CD4-positive, alpha-beta memory T cell (primary cell): ENCODE measurements at regions not wholly inside any gene's neighbourhood (a gene's known extent, or its start where the extent isn't known, plus 50 kb on each side); places are given as distances from the start of the nearest gene placed in this dataset.
"Not testable (repeated sequence)": the region's sequence is repeated elsewhere in the genome, so short reads cannot be mapped to it uniquely, and the experiment has no call there.

Experiments
- CTCF ChIA-PET: fragments of 350-600 bp; sonication (Branson Sonifier 250); formaldehyde crosslinking; loops from one replicate; lab custom pipeline; 2021; ENCODE audit warnings: inconsistent platforms; ENCODE audit not compliant: partially characterized antibody; lab: Charles Lee
- POLR2A ChIA-PET: fragments of 350-600 bp; sonication (Branson Sonifier 250); formaldehyde crosslinking; loops from one replicate; lab custom pipeline; 2021; ENCODE audit not compliant: partially characterized antibody; lab: Charles Lee
- DNase-seq, 5 donors: peaks; one replicate each; pipeline versions ENCODE4 v3.0.0 to v3.0.0-alpha.2; 2020 to 2022; ENCODE audit warnings: mixed read lengths in 1 of 5
- H3K27ac ChIP-seq: one replicate; pipeline ENCODE4 v1.7.0; 2013; ENCODE audit warnings: low read depth, low read length
- H3K27me3 ChIP-seq: 2 replicates; pipeline ENCODE4 v1.7.0; 2013; ENCODE audit warnings: mild to moderate bottlenecking, low read length, moderate library complexity; ENCODE audit not compliant: insufficient read depth
- H3K36me3 ChIP-seq: 2 replicates; pipeline ENCODE4 v1.7.0; 2013; ENCODE audit warnings: mild to moderate bottlenecking, low read length, moderate library complexity; ENCODE audit not compliant: insufficient read depth
- H3K4me1 ChIP-seq: 2 replicates; pipeline ENCODE4 v1.7.0; 2013; ENCODE audit warnings: mild to moderate bottlenecking, low read length, moderate library complexity; ENCODE audit not compliant: insufficient read depth
- H3K4me3 ChIP-seq, 2 donors: one replicate each; pipeline ENCODE4 v1.7.0; 2013; ENCODE audit warnings: low read length in 2 of 2, mild to moderate bottlenecking in 1 of 2
- H3K9me3 ChIP-seq, 2 donors: one replicate each; pipeline ENCODE4 v1.7.0; 2013; ENCODE audit warnings: low read length in 2 of 2, control low read depth in 1 of 2; ENCODE audit not compliant: control insufficient read depth in 1 of 2
- H3K27ac Mint-ChIP-seq, 7 donors: one replicate each; pipeline ENCODE4 v1.8.0; 2020 to 2021; ENCODE audit warnings: mixed read lengths in 7 of 7, mild to moderate bottlenecking in 6 of 7, inconsistent platforms in 3 of 7, moderate library complexity in 3 of 7
- H3K27me3 Mint-ChIP-seq, 2 donors: one replicate each; pipeline ENCODE4 v1.8.0; 2020 to 2021; ENCODE audit warnings: mixed read lengths in 2 of 2
- H3K36me3 Mint-ChIP-seq, 2 donors: one replicate each; pipeline ENCODE4 v1.8.0; 2020 to 2021; ENCODE audit warnings: mixed read lengths in 2 of 2, inconsistent platforms in 1 of 2, mild to moderate bottlenecking in 1 of 2
- H3K4me1 Mint-ChIP-seq, 4 donors: one replicate each; pipeline ENCODE4 v1.8.0; 2020 to 2021; ENCODE audit warnings: mixed read lengths in 4 of 4, mild to moderate bottlenecking in 1 of 4
- H3K4me3 Mint-ChIP-seq, 8 donors: one replicate each; pipeline ENCODE4 v1.8.0; 2020 to 2021; ENCODE audit warnings: mixed read lengths in 8 of 8, mild to moderate bottlenecking in 7 of 8, moderate library complexity in 6 of 8, inconsistent platforms in 3 of 8
- H3K9me3 Mint-ChIP-seq, 8 donors: one replicate each; pipeline ENCODE4 v1.8.0; 2020 to 2021; ENCODE audit warnings: mixed read lengths in 8 of 8, mild to moderate bottlenecking in 5 of 8, inconsistent platforms in 3 of 8, moderate library complexity in 1 of 8
- intact Hi-C: fragments of 100-400 bp; cut with micrococcal nuclease; formaldehyde crosslinking; loops from one replicate; pipeline ENCODE4 v1.15.1; 2023

GRCh38 chr10:120180160-120180559 is 276.9 kb upstream of the PLPP4 start:
- Mint-ChIP-seq H3K27ac (no peak overlapping the region), H3K4me3 (no peak overlapping the region), H3K9me3 (peaks cover 0 to 2% (median 0%) of the 10 kb centered on the region in 8 donors), H3K27me3 (peaks cover 1% of the 10 kb centered on the region in 2 donors), H3K4me1 (no peaks in the 10 kb centered on the region), H3K36me3 (no peaks in the 10 kb centered on the region)
- intact Hi-C loops: no loop called here
- Histone ChIP-seq H3K27ac (no peak overlapping the region), H3K36me3 (no peaks in the 10 kb centered on the region), H3K4me3 (no peak overlapping the region), H3K9me3 (no peaks in the 10 kb centered on the region), H3K27me3 (no peaks in the 10 kb centered on the region), H3K4me1 (no peaks in the 10 kb centered on the region)
- ChIA-PET POLR2A (no interaction called here), CTCF (no interaction called here)
- DNase-seq: no peak

GRCh38 chr10:120181154-120181553 is 275.9 kb upstream of the PLPP4 start:
- Mint-ChIP-seq H3K36me3 (no peaks in the 10 kb centered on the region), H3K4me1 (no peaks in the 10 kb centered on the region), H3K27ac (no peak overlapping the region), H3K4me3 (no peak overlapping the region), H3K9me3 (peaks cover 0 to 2% (median 0%) of the 10 kb centered on the region in 8 donors), H3K27me3 (peaks cover 1 to 4% of the 10 kb centered on the region in 2 donors)
- Histone ChIP-seq H3K36me3 (no peaks in the 10 kb centered on the region), H3K9me3 (no peaks in the 10 kb centered on the region), H3K27ac (no peak overlapping the region), H3K27me3 (no peaks in the 10 kb centered on the region), H3K4me3 (no peak overlapping the region), H3K4me1 (no peaks in the 10 kb centered on the region)
- intact Hi-C loops: no loop called here
- CTCF ChIA-PET: no interaction called here
- no peak for DNase-seq
- POLR2A ChIA-PET: no interaction called here

DNA sequence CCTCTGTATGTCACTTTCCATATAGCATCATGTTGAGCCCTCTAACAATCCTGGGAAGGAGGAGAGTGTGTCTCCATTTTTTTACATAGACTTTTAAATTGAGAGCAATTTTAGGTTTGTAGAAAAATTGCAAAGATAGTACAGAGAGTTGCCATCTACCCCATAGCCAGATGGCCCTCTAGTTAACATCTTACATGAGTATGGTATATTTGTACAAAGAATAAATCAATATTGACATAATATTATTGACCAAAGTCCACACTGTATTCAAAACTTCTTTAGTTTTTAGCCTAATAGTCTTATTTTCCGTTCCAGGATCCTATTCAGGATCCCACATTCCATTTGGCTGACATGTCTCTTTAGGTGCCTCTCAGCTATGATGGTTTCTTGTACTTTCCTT is 274.6 kb upstream of the PLPP4 start:
- intact Hi-C loops: no loop called here
- H3K27ac ChIP-seq: no peak overlapping the region
- H3K4me1 ChIP-seq: no peaks in the 10 kb centered on the region
- Mint-ChIP-seq H3K36me3 (no peaks in the 10 kb centered on the region), H3K9me3 (peaks cover 0 to 2% (median 0%) of the 10 kb centered on the region in 8 donors), H3K27me3 (peaks cover 1 to 4% of the 10 kb centered on the region in 2 donors), H3K4me1 (no peaks in the 10 kb centered on the region), H3K27ac (no peak overlapping the region), H3K4me3 (no peak overlapping the region)
- H3K9me3 ChIP-seq: no peaks in the 10 kb centered on the region
- H3K27me3 ChIP-seq: no peaks in the 10 kb centered on the region
- no peak for DNase-seq
- POLR2A ChIA-PET: no interaction called here
- no peaks in the 10 kb centered on the region for H3K36me3 ChIP-seq
- CTCF ChIA-PET: no interaction called here
- H3K4me3 ChIP-seq: no peak overlapping the region

DNA sequence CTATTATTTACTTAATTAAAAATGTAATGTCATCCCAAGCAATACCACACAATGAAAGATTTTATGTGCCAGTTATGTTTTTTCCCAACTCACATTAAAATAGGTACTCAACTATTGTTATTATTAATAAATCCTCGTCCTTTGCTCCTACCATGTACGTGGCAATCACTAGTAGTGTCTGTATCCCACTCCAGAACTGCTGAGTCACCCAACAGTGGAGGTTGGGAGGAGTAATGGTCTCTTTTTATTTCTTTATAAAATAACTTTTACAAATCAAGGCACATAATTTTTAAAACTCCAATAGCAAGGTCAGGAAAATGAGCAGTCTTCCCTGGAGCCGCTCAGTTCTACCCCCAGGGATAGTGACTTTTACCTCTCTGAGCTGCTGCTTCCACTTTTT is 273.5 kb upstream of the PLPP4 start:
- Histone ChIP-seq H3K36me3 (no peaks in the 10 kb centered on the region), H3K27me3 (no peaks in the 10 kb centered on the region), H3K4me1 (no peaks in the 10 kb centered on the region), H3K27ac (no peak overlapping the region), H3K9me3 (no peaks in the 10 kb centered on the region), H3K4me3 (no peak overlapping the region)
- intact Hi-C loops: no loop called here
- POLR2A ChIA-PET: no interaction called here
- H3K27ac Mint-ChIP-seq: no peak overlapping the region
- H3K36me3 Mint-ChIP-seq: no peaks in the 10 kb centered on the region
- DNase-seq: no peak
- H3K9me3 Mint-ChIP-seq: peaks cover 0 to 2% (median 0%) of the 10 kb centered on the region in 8 donors
- H3K4me1 Mint-ChIP-seq: no peaks in the 10 kb centered on the region
- H3K4me3 Mint-ChIP-seq: no peak overlapping the region
- H3K27me3 Mint-ChIP-seq: peaks cover 0 to 2% of the 10 kb centered on the region in 2 donors
- CTCF ChIA-PET: no interaction called here

GRCh38 chr10:120184547-120185337 is 272.3 kb upstream of the PLPP4 start:
- no peaks in the 10 kb centered on the region for H3K27me3 ChIP-seq
- POLR2A ChIA-PET: no interaction called here

GRCh38 chr10:120186506-120186905 is 270.5 kb upstream of the PLPP4 start:
- intact Hi-C loops: no loop called here
- peaks cover 0 to 2% (median 0%) of the 10 kb centered on the region in 8 donors for H3K9me3 Mint-ChIP-seq
- no peaks in the 10 kb centered on the region for H3K4me1 Mint-ChIP-seq
- POLR2A ChIA-PET: no interaction called here
- Histone ChIP-seq H3K36me3 (no peaks in the 10 kb centered on the region), H3K9me3 (no peaks in the 10 kb centered on the region), H3K4me1 (no peaks in the 10 kb centered on the region), H3K4me3 (no peak overlapping the region), H3K27me3 (no peaks in the 10 kb centered on the region), H3K27ac (no peak overlapping the region)
- H3K36me3 Mint-ChIP-seq: no peaks in the 10 kb centered on the region
- H3K27ac Mint-ChIP-seq: no peak overlapping the region
- H3K27me3 Mint-ChIP-seq: peaks cover 0 to 2% of the 10 kb centered on the region in 2 donors
- no peak for DNase-seq
- no peak overlapping the region for H3K4me3 Mint-ChIP-seq
- CTCF ChIA-PET: no interaction called here

More at GRCh38 chr10:120184547-120185337, 272.3 kb upstream of the PLPP4 start:
- peaks cover 0 to 2% (median 0%) of the 10 kb centered on the region in 8 donors for H3K9me3 Mint-ChIP-seq
- H3K27ac ChIP-seq: no peak overlapping the region
- H3K4me1 ChIP-seq: no peaks in the 10 kb centered on the region
- peaks cover 0 to 2% of the 10 kb centered on the region in 2 donors for H3K27me3 Mint-ChIP-seq
- DNase-seq: no peak
- H3K9me3 ChIP-seq: no peaks in the 10 kb centered on the region
- H3K36me3 ChIP-seq: no peaks in the 10 kb centered on the region
- CTCF ChIA-PET: no interaction called here
- no peaks in the 10 kb centered on the region for H3K36me3 Mint-ChIP-seq
- no peaks in the 10 kb centered on the region for H3K4me1 Mint-ChIP-seq
- H3K27ac Mint-ChIP-seq: no peak overlapping the region
- peak overlapping the region in 1 of 8 donors; percentile 43 for H3K4me3 Mint-ChIP-seq
- H3K4me3 ChIP-seq: no peak overlapping the region
- intact Hi-C loops: no loop called here

DNA sequence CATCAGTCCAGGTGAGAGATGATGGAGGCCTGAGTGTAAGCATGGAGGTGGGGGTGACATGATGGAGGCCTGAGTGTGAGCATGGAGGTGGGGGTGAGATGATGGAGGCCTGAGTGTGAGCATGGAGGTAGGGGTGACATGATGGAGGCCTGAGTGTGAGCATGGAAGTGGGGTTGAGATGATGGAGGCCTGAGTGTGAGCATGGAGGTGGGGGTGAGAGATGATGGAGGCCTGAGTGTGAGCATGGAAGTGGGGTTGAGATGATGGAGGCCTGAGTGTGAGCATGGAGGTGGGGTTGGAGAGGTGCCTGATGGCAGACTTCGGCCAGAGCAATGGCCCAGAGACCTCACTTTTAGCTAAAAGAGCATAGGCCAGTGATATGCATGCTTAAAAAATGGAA is 269.9 kb upstream of the PLPP4 start:
- H3K27ac ChIP-seq, DNase-seq, H3K9me3 Mint-ChIP-seq, CTCF ChIA-PET, H3K4me3 ChIP-seq, H3K4me3 Mint-ChIP-seq, intact Hi-C loops, H3K36me3 ChIP-seq, H3K27ac Mint-ChIP-seq, POLR2A ChIA-PET, H3K27me3 Mint-ChIP-seq, H3K36me3 Mint-ChIP-seq, H3K4me1 ChIP-seq, H3K4me1 Mint-ChIP-seq, H3K9me3 ChIP-seq, H3K27me3 ChIP-seq: not testable (repeated sequence)
